ENCODE measurements at regions not wholly inside any gene's neighbourhood (a gene's known extent, or its start where the extent isn't known, plus 50 kb on each side); places are given as distances from the start of the nearest gene placed in this dataset.
A peak's percentile ranks its signal among the peaks of the same experiment; 100 is the strongest.
"Not testable (repeated sequence)": the region's sequence is repeated elsewhere in the genome, so short reads cannot be mapped to it uniquely, and the experiment has no call there.

DNA sequence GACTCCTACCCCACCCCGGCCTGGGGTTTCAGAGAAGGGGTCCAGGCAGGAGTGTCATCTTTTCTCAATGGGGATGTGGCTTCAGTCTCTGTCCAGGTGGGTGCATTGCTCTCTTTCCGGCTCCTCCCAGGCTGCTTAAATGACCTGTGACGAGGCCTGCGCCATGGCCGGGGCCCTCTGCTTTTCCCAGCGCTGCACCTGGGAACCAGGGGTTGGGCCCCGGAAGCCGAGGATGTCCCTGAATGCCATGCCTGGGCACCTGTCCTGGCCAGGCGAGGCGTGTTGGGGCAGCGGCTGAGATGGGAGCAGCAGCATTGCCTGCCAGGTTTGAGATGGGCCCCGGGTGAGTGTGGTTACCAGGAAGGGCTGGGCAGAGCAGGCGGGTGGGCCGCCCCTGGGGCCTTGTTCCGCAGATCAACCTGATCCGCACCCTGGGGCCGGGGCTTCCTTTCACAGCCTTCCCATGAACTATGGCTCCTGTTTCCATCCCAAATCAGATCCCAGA is 147.4 kb downstream of the SEC14L1 start:
- ChIA-PET CTCF (interaction anchor here (0.6 kb wide), 1 partner anchor 142 kb away, joined by 4 read pairs; no protein-coding TSS in a partner anchor), POLR2A (ENCODE audit: low non-redundant PET) (no interaction called here)
- TF ChIP-seq CTCF (conservative IDR thresholded peaks at IDR 0.05; ENCODE audit: low read depth), result no peak
- DNase-seq (ENCODE audit: low spot score), result peak; percentile 50
- H3K27ac ChIP-seq, result peak overlapping the region; percentile 100

GRCh38 chr17:77290759-77291558 is 150.2 kb downstream of the SEC14L1 start:
- POLR2A ChIA-PET (ENCODE audit: low non-redundant PET); DNase-seq (ENCODE audit: low spot score); CTCF ChIA-PET: not testable (repeated sequence)
- H3K27ac ChIP-seq, result peak overlapping the region; percentile 100

DNA sequence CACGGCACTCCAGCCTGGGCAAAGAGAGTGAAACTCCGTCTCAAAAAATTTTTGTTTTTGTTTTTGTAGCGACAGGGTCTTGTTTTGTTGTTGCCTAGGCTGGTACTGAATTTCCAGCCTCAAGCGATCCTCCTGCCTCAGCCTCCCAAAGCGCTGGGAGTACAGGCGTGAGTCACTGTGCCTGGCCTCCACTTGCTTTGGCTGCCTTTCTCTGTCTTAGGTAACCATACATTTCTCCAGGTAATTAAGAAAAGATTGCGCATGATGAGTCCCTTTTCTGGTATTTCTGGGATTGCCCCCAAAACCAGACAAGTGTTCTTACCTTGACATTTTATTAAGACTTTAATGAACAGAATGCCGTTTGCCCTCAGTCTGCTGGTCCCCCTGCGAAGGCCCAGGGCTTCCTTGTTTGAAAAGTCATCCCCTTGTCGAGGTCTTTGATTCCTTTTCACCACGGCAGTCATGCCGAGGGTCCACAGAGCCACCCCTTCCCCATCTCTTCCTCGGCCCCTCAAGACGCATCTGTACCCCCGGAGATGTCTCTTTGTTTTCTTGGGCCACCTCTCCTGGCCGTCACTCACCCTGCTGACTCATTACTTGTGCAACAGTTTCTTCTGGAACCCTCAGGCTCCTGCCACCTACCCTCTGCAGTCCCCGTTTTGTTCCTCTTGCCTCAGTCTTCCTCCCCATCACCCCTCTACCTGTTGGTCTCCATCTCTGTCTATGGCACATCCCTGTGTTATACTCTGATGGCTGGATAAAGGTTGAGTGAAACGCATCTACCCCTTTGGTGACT is 151.0 kb downstream of the SEC14L1 start:
- peak; percentile 52 for DNase-seq (ENCODE audit: low spot score)
- ChIA-PET CTCF (no interaction called here), POLR2A (ENCODE audit: low non-redundant PET) (no interaction called here)
- TF ChIP-seq CTCF (conservative IDR thresholded peaks at IDR 0.05; ENCODE audit: low read depth), result no peak
- H3K27ac ChIP-seq, result peak overlapping the region; percentile 100

- H3K27ac ChIP-seq, result peak overlapping the region; percentile 48; the same call in 1 of the 2 replicates
- ChIA-PET CTCF (no interaction called here), POLR2A (ENCODE audit: low non-redundant PET) (no interaction called here)
- no peak for DNase-seq (ENCODE audit: low spot score)
- TF ChIP-seq CTCF (conservative IDR thresholded peaks at IDR 0.05; ENCODE audit: low read depth), result no peak
Measured at GRCh38 chr17:77294761-77295160, 154.0 kb downstream of the SEC14L1 start.

GRCh38 chr17:77295241-77295853 is 154.6 kb downstream of the SEC14L1 start:
- peak overlapping the region; percentile 48 for H3K27ac ChIP-seq
- TF ChIP-seq CTCF (conservative IDR thresholded peaks at IDR 0.05; ENCODE audit: low read depth), result no peak
- ChIA-PET POLR2A (ENCODE audit: low non-redundant PET) (interaction anchor here (0.9 kb wide), 1 partner anchor 14 kb away, joined by 3 read pairs; no protein-coding TSS in a partner anchor), CTCF (no interaction called here)
- DNase-seq (ENCODE audit: low spot score), result no peak

- CTCF ChIA-PET, result no interaction called here
- no peak for TF ChIP-seq CTCF (conservative IDR thresholded peaks at IDR 0.05; ENCODE audit: low read depth)
- POLR2A ChIA-PET (ENCODE audit: low non-redundant PET), result no interaction called here
- H3K27ac ChIP-seq, result peak overlapping the region; percentile 48
- no peak for DNase-seq (ENCODE audit: low spot score)
Measured at GRCh38 chr17:77296769-77297409, 156.1 kb downstream of the SEC14L1 start.
